K562 (cell line): ENCODE measurements at regions not wholly inside any gene's neighbourhood (a gene's known extent, or its start where the extent isn't known, plus 50 kb on each side); places are given as distances from the start of the nearest gene placed in this dataset.
A peak's percentile ranks its signal among the peaks of the same experiment; 100 is the strongest.

Experiments
- BCLAF1 ChIP-seq, 2 experiments: fragments of 450-650 bp in 1 of 2; IDR thresholded peaks; 2 replicates each; pipeline ENCODE4 v1.6.1; 2011 to 2017; ENCODE audit warnings: low read depth in 2 of 2, antibody characterized with exemption in 1 of 2, borderline replicate concordance in 1 of 2, low read length in 1 of 2, mild to moderate bottlenecking in 1 of 2, mixed read lengths in 1 of 2; ENCODE audit not compliant: control insufficient read depth in 1 of 2
- E2F1 ChIP-seq: sonication (generic); formaldehyde crosslinking; IDR thresholded peaks from 2 replicates; pipeline ENCODE4 v1.8.1; 2023; ENCODE audit warnings: mild to moderate bottlenecking, missing genetic modification reagents, moderate library complexity
- HEY1 ChIP-seq: fragments of 250-450 bp; sonication (Bioruptor Pico); IDR thresholded peaks from 2 replicates; pipeline ENCODE4 v1.5.0; 2020; ENCODE audit warnings: mild to moderate bottlenecking, moderate library complexity, borderline replicate concordance
- KLF16 ChIP-seq: IDR thresholded peaks from 2 replicates; pipeline ENCODE4 v1.6.1; 2016; ENCODE audit warnings: antibody characterized with exemption
- LCOR ChIP-seq: sonication (generic); formaldehyde crosslinking; IDR thresholded peaks from 2 replicates; pipeline ENCODE4 v1.8.0; 2022; ENCODE audit warnings: mild to moderate bottlenecking, missing genetic modification reagents
- NBN ChIP-seq: fragments of 450-650 bp; IDR thresholded peaks from 2 replicates; pipeline ENCODE4 v1.6.1; 2016; ENCODE audit warnings: low read depth, mild to moderate bottlenecking
- NR1H2 ChIP-seq: sonication (generic); formaldehyde crosslinking; IDR thresholded peaks from 2 replicates; pipeline ENCODE4 v1.4.0; 2020; ENCODE audit warnings: mild to moderate bottlenecking, missing genetic modification reagents
- RBM15 ChIP-seq: fragments of 200-400 bp; formaldehyde crosslinking; IDR thresholded peaks from 2 replicates; pipeline ENCODE4 v1.6.1; 2018; ENCODE audit warnings: mild to moderate bottlenecking, low read length, moderate library complexity; ENCODE audit not compliant: insufficient read depth
- RHOXF2B ChIP-seq: fragments of 250-450 bp; sonication (Bioruptor Pico); conservative IDR thresholded peaks from 2 replicates; pipeline ENCODE4 v1.5.1; 2021
- RNF219 ChIP-seq: fragments of 250-450 bp; sonication (Bioruptor Pico); IDR thresholded peaks from 2 replicates; pipeline ENCODE4 v1.5.0; 2022; ENCODE audit warnings: mild to moderate bottlenecking
- SNRNP70 ChIP-seq: fragments of 200-400 bp; formaldehyde crosslinking; optimal IDR thresholded peaks from 2 replicates; pipeline ENCODE3; 2017; ENCODE audit warnings: low read depth, low read length
- TEAD2 ChIP-seq: fragments of 450-650 bp; IDR thresholded peaks from 2 replicates; pipeline ENCODE4 v1.6.1; 2016; ENCODE audit warnings: missing genetic modification characterization, control low read depth, missing compliant biosample characterization
- ZBTB43 ChIP-seq: sonication (generic); formaldehyde crosslinking; IDR thresholded peaks from 2 replicates; pipeline ENCODE4 v1.8.0; 2023; ENCODE audit warnings: mild to moderate bottlenecking, missing genetic modification reagents
- ZFP91 ChIP-seq: sonication (generic); formaldehyde crosslinking; IDR thresholded peaks from 2 replicates; pipeline ENCODE4 v1.8.0; 2022; ENCODE audit warnings: mild to moderate bottlenecking, missing genetic modification reagents
- ZNF217 ChIP-seq: sonication (generic); formaldehyde crosslinking; IDR thresholded peaks from 2 replicates; pipeline ENCODE4 v1.8.0; 2022; ENCODE audit warnings: mild to moderate bottlenecking, missing genetic modification reagents
- ZNF232 ChIP-seq: sonication (generic); formaldehyde crosslinking; IDR thresholded peaks from 2 replicates; pipeline ENCODE4 v1.8.0; 2022; ENCODE audit warnings: mild to moderate bottlenecking, missing genetic modification reagents
- ZNF263 ChIP-seq: sonication (generic); formaldehyde crosslinking; IDR thresholded peaks from 2 replicates; pipeline ENCODE4 v1.8.0; 2022; ENCODE audit warnings: mild to moderate bottlenecking, missing genetic modification reagents, borderline replicate concordance
- ZNF324 ChIP-seq: fragments of 250-450 bp; sonication (Bioruptor Pico); IDR thresholded peaks from 2 replicates; pipeline ENCODE4 v1.4.0; 2020; ENCODE audit warnings: mild to moderate bottlenecking
- ZNF586 ChIP-seq: fragments of 450-650 bp; formaldehyde crosslinking; conservative IDR thresholded peaks from 2 replicates; pipeline ENCODE4 v1.4.0; 2020; ENCODE audit warnings: mild to moderate bottlenecking, moderate library complexity
- ZNF766 ChIP-seq: fragments of 200-800 bp; sonication (Bioruptor generic); conservative IDR thresholded peaks from 2 replicates; pipeline ENCODE4 v1.6.1; 2016; ENCODE audit warnings: missing genetic modification characterization, missing compliant biosample characterization

GRCh38 chr10:11687357-11687771 lies 54.8 kb upstream of the ECHDC3 start (continued):
- TF ChIP-seq ZFP91 (CRISPR knock-in tag), result no peak
- TF ChIP-seq ZBTB43 (CRISPR knock-in tag), result no peak
- peak; percentile 31; the same call in 1 of the 2 replicates for TF ChIP-seq ZNF766 (CRISPR knock-in tag)
- TF ChIP-seq TEAD2 (tag), result no peak
- no peak for TF ChIP-seq NR1H2 (CRISPR knock-in tag)
- no peak for TF ChIP-seq ZNF586
- 0 out of 2 replicates have a peak, but pooled peaks have one; percentile 5 for TF ChIP-seq KLF16
- TF ChIP-seq BCLAF1 (IDR thresholded peaks at IDR 0.05; ENCODE audit: borderline replicate concordance in 1 of 2, control insufficient read depth in 1 of 2, low read depth in 2 of 2, low read length in 1 of 2), result no peak
- 0 out of 2 replicates have a peak, but pooled peaks have one; percentile 42 for TF ChIP-seq ZNF263 (CRISPR knock-in tag)
- no peak for TF ChIP-seq RHOXF2B (CRISPR knock-in tag)
- no peak for TF ChIP-seq SNRNP70
- TF ChIP-seq ZNF324 (CRISPR knock-in tag), result no peak
- TF ChIP-seq ZNF217 (CRISPR knock-in tag), result no peak
- TF ChIP-seq E2F1 (CRISPR knock-in tag), result peak; percentile 25; the same call in 1 of the 2 replicates
- TF ChIP-seq RNF219 (CRISPR knock-in tag), result no peak
- no peak for TF ChIP-seq RBM15
- no peak for TF ChIP-seq NBN
- TF ChIP-seq HEY1 (CRISPR knock-in tag), result no peak
- TF ChIP-seq ZNF232 (CRISPR knock-in tag), result no peak
- no peak for TF ChIP-seq LCOR (CRISPR knock-in tag)
